Nephron progenitor cell (in vitro differentiated cells): ENCODE measurements at regions not wholly inside any gene's neighbourhood (a gene's known extent, or its start where the extent isn't known, plus 50 kb on each side); places are given as distances from the start of the nearest gene placed in this dataset.

Experiments
- DNase-seq: peaks from one replicate; pipeline ENCODE4 v3.0.0; 2021
- H3K27ac Mint-ChIP-seq: 2 replicates; pipeline ENCODE4 v1.8.0; 2021; ENCODE audit warnings: mild to moderate bottlenecking, moderate library complexity, mixed read lengths
- H3K27me3 Mint-ChIP-seq: 2 replicates; pipeline ENCODE4 v1.8.0; 2021; ENCODE audit warnings: mild to moderate bottlenecking, low read depth, mixed read lengths; ENCODE audit not compliant: poor library complexity
- H3K36me3 Mint-ChIP-seq: 2 replicates; pipeline ENCODE4 v1.8.0; 2021; ENCODE audit warnings: low read depth, mixed read lengths
- H3K4me1 Mint-ChIP-seq: 2 replicates; pipeline ENCODE4 v1.8.0; 2021; ENCODE audit warnings: mixed read lengths
- H3K4me3 Mint-ChIP-seq: 2 replicates; pipeline ENCODE4 v1.8.0; 2021; ENCODE audit warnings: mild to moderate bottlenecking, moderate library complexity, mixed read lengths
- H3K9me3 Mint-ChIP-seq: 2 replicates; pipeline ENCODE4 v1.8.0; 2021; ENCODE audit warnings: mild to moderate bottlenecking, moderate library complexity, mixed read lengths
- TF ChIP-seq, protein P1 (sequence below): fragments of 200-600 bp; sonication (generic); IDR thresholded peaks from 2 replicates; pipeline ENCODE4 v1.5.0; 2021; ENCODE audit warnings: antibody characterized with exemption

GRCh38 chr6:147674099-147674498, 165.6 kb downstream of the SAMD5 start:
- Mint-ChIP-seq H3K27me3 (peaks cover 2% of the 10 kb centered on the region), H3K9me3 (peaks cover 23% of the 10 kb centered on the region), H3K4me1 (peaks cover 24% of the 10 kb centered on the region), H3K36me3 (peaks cover 11% of the 10 kb centered on the region), H3K27ac (peak overlapping the region; percentile 88), H3K4me3 (no peak overlapping the region)
- no peak for DNase-seq
- TF ChIP-seq, protein P1, sequence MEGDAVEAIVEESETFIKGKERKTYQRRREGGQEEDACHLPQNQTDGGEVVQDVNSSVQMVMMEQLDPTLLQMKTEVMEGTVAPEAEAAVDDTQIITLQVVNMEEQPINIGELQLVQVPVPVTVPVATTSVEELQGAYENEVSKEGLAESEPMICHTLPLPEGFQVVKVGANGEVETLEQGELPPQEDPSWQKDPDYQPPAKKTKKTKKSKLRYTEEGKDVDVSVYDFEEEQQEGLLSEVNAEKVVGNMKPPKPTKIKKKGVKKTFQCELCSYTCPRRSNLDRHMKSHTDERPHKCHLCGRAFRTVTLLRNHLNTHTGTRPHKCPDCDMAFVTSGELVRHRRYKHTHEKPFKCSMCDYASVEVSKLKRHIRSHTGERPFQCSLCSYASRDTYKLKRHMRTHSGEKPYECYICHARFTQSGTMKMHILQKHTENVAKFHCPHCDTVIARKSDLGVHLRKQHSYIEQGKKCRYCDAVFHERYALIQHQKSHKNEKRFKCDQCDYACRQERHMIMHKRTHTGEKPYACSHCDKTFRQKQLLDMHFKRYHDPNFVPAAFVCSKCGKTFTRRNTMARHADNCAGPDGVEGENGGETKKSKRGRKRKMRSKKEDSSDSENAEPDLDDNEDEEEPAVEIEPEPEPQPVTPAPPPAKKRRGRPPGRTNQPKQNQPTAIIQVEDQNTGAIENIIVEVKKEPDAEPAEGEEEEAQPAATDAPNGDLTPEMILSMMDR, result no peak

- Mint-ChIP-seq H3K27me3 (no peaks in the 10 kb centered on the region), H3K27ac (no peak overlapping the region), H3K9me3 (peaks cover 18% of the 10 kb centered on the region), H3K4me1 (peaks cover 24% of the 10 kb centered on the region), H3K4me3 (no peak overlapping the region), H3K36me3 (peaks cover 8% of the 10 kb centered on the region)
- DNase-seq, result no peak
- TF ChIP-seq, protein P1, result no peak
These were observed 166.3 kb downstream of the SAMD5 start for GRCh38 chr6:147674794-147675193.

DNA sequence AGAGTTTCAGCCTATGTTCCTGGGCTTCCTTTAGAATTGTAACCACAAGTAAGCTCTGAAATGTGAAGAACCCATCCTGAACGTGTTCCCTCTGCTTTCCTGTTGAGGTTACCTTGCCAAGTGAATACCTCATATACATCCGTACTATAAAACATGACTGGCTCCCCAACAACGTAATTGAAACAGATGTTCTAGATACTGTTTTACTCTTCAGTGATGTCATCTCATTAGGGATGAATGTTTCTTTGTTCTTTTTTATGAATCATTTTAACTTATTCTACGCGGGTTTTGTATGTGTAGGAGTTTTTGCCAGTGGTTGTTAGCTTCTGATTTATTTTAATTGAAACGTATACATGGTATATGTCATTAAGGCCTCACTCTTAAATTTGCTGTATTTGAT, 166.8 kb downstream of the SAMD5 start:
- peaks cover 7% of the 10 kb centered on the region for H3K36me3 Mint-ChIP-seq
- TF ChIP-seq, protein P1, result no peak
- no peak for DNase-seq
- no peak overlapping the region for H3K27ac Mint-ChIP-seq
- peaks cover 24% of the 10 kb centered on the region for H3K4me1 Mint-ChIP-seq
- no peak overlapping the region for H3K4me3 Mint-ChIP-seq
- no peaks in the 10 kb centered on the region for H3K27me3 Mint-ChIP-seq
- peaks cover 13% of the 10 kb centered on the region for H3K9me3 Mint-ChIP-seq

GRCh38 chr6:147676495-147677199, 168.2 kb downstream of the SAMD5 start:
- no peak overlapping the region for H3K4me3 Mint-ChIP-seq
- TF ChIP-seq, protein P1, result no peak
- H3K27me3 Mint-ChIP-seq, result peaks cover 3% of the 10 kb centered on the region
- H3K27ac Mint-ChIP-seq, result peak overlapping the region; percentile 16
- H3K4me1 Mint-ChIP-seq, result peaks cover 24% of the 10 kb centered on the region
- no peaks in the 10 kb centered on the region for H3K36me3 Mint-ChIP-seq
- peaks cover 4% of the 10 kb centered on the region for H3K9me3 Mint-ChIP-seq
- no peak for DNase-seq

GRCh38 chr6:147677647-147678046, 169.2 kb downstream of the SAMD5 start:
- Mint-ChIP-seq H3K4me3 (no peak overlapping the region), H3K9me3 (peaks cover 4% of the 10 kb centered on the region), H3K27ac (peak overlapping the region; percentile 55), H3K36me3 (no peaks in the 10 kb centered on the region), H3K4me1 (peaks cover 24% of the 10 kb centered on the region), H3K27me3 (peaks cover 3% of the 10 kb centered on the region)
- TF ChIP-seq, protein P1, result no peak
- no peak for DNase-seq

DNA sequence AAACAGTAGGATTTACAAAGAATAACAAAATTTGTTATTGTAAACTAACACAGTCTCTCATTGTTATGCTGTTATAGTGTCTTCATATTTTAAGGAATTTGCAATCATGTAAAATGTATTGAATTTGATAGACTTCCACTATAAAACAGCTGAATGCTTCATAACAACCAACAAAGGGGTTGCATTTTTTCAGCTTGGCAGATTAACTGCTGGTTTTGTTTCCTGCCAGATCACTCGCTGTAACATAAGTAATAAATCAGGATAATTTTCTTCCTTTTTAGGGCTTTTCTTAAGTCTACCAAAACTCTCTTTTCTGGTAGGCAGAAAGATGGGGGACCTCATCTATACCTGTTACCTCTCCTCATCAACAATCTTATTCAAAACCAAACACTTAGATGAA, 169.8 kb downstream of the SAMD5 start:
- TF ChIP-seq, protein P1, result no peak
- Mint-ChIP-seq H3K4me1 (peaks cover 24% of the 10 kb centered on the region), H3K27me3 (peaks cover 3% of the 10 kb centered on the region), H3K9me3 (peaks cover 4% of the 10 kb centered on the region), H3K36me3 (no peaks in the 10 kb centered on the region), H3K4me3 (no peak overlapping the region), H3K27ac (no peak overlapping the region)
- DNase-seq, result no peak
